ENCODE measurements at regions not wholly inside any gene's neighbourhood (a gene's known extent, or its start where the extent isn't known, plus 50 kb on each side); places are given as distances from the start of the nearest gene placed in this dataset.

- Histone ChIP-seq H3K27me3 (ENCODE audit: low read depth) (no peaks in the 10 kb centered on the region), H3K27ac (no peak overlapping the region), H3K9me3 (peaks cover 9% of the 10 kb centered on the region), H3K4me3 (no peak overlapping the region), H3K4me1 (no peaks in the 10 kb centered on the region), H3K36me3 (no peaks in the 10 kb centered on the region)
- ATAC-seq = no peak
- intact Hi-C loops (cut with DNase I) = no loop called here
- no peak for TF ChIP-seq CTCF (IDR thresholded peaks at IDR 0.05)
- DNase-seq = no peak
Observed at GRCh38 chr15:52924630-52925029, 134.5 kb upstream of the ONECUT1 start.

GRCh38 chr15:52923626-52924025, 133.5 kb upstream of the ONECUT1 start:
- intact Hi-C loops (cut with DNase I) = no loop called here

GRCh38 chr15:52922871-52923270, 132.7 kb upstream of the ONECUT1 start:
- intact Hi-C loops (cut with DNase I) = no loop called here
- no peaks in the 10 kb centered on the region for H3K36me3 ChIP-seq
- H3K4me3 ChIP-seq = no peak overlapping the region
- ATAC-seq = no peak
- no peak for TF ChIP-seq CTCF (IDR thresholded peaks at IDR 0.05)
- no peaks in the 10 kb centered on the region for H3K27me3 ChIP-seq (ENCODE audit: low read depth)
- H3K27ac ChIP-seq = no peak overlapping the region
- DNase-seq = no peak
- peaks cover 5% of the 10 kb centered on the region for H3K9me3 ChIP-seq
- H3K4me1 ChIP-seq = no peaks in the 10 kb centered on the region

More at GRCh38 chr15:52923626-52924025, 133.5 kb upstream of the ONECUT1 start:
- Histone ChIP-seq H3K36me3 (no peaks in the 10 kb centered on the region), H3K27ac (no peak overlapping the region), H3K27me3 (ENCODE audit: low read depth) (no peaks in the 10 kb centered on the region), H3K4me3 (no peak overlapping the region), H3K9me3 (peaks cover 9% of the 10 kb centered on the region), H3K4me1 (no peaks in the 10 kb centered on the region)
- ATAC-seq = no peak
- no peak for DNase-seq
- no peak for TF ChIP-seq CTCF (IDR thresholded peaks at IDR 0.05)

GRCh38 chr15:52912172-52912571, 122.0 kb upstream of the ONECUT1 start:
- no peak for ATAC-seq
- H3K27ac ChIP-seq = no peak overlapping the region
- intact Hi-C loops (cut with DNase I) = no loop called here
- DNase-seq = no peak
- no peaks in the 10 kb centered on the region for H3K9me3 ChIP-seq
- no peak for TF ChIP-seq CTCF (IDR thresholded peaks at IDR 0.05)
- H3K4me3 ChIP-seq = no peak overlapping the region
- H3K36me3 ChIP-seq = no peaks in the 10 kb centered on the region
- H3K4me1 ChIP-seq = no peaks in the 10 kb centered on the region
- H3K27me3 ChIP-seq (ENCODE audit: low read depth) = no peaks in the 10 kb centered on the region

GRCh38 chr15:52893338-52893737, 103.2 kb upstream of the ONECUT1 start:
- intact Hi-C loops (cut with DNase I) = no loop called here
- Histone ChIP-seq H3K36me3 (no peaks in the 10 kb centered on the region), H3K4me3 (no peak overlapping the region), H3K27me3 (ENCODE audit: low read depth) (no peaks in the 10 kb centered on the region), H3K4me1 (no peaks in the 10 kb centered on the region), H3K9me3 (no peaks in the 10 kb centered on the region), H3K27ac (no peak overlapping the region)
- TF ChIP-seq CTCF (IDR thresholded peaks at IDR 0.05) = no peak
- DNase-seq (no peak), ATAC-seq (no peak)

- ATAC-seq = no peak
- TF ChIP-seq CTCF (IDR thresholded peaks at IDR 0.05) = no peak
- no peaks in the 10 kb centered on the region for H3K9me3 ChIP-seq
Observed at GRCh38 chr15:52879904-52880303, 89.8 kb upstream of the ONECUT1 start.

More at GRCh38 chr15:52879904-52880303, 89.8 kb upstream of the ONECUT1 start:
- no peaks in the 10 kb centered on the region for H3K4me1 ChIP-seq
- DNase-seq = no peak
- intact Hi-C loops (cut with DNase I) = no loop called here
- H3K4me3 ChIP-seq = no peak overlapping the region
- no peak overlapping the region for H3K27ac ChIP-seq
- no peaks in the 10 kb centered on the region for H3K36me3 ChIP-seq
- H3K27me3 ChIP-seq (ENCODE audit: low read depth) = no peaks in the 10 kb centered on the region

All from lower lobe of right lung (tissue), 2 donors.